ENCODE measurements at regions not wholly inside any gene's neighbourhood (a gene's known extent, or its start where the extent isn't known, plus 50 kb on each side); places are given as distances from the start of the nearest gene placed in this dataset.

GRCh38 chr21:35933466-35933865 lies 126.9 kb downstream of the SETD4 start:
- Mint-ChIP-seq H3K36me3 (ENCODE audit: low read depth) (no peaks in the 10 kb centered on the region), H3K4me3 (no peak overlapping the region), H3K27me3 (ENCODE audit: low read depth) (no peaks in the 10 kb centered on the region), H3K27ac (ENCODE audit: unreplicated experiment) (no peak overlapping the region), H3K4me1 (peaks cover 3% of the 10 kb centered on the region), H3K9me3 (no peaks in the 10 kb centered on the region)
- TF ChIP-seq CTCF (conservative IDR thresholded peaks at IDR 0.05) = no peak
- DNase-seq (ENCODE audit: low read depth, low spot score) = no peak

GRCh38 chr21:35932232-35932911 lies 128.0 kb downstream of the SETD4 start:
- Mint-ChIP-seq H3K36me3 (ENCODE audit: low read depth) (no peaks in the 10 kb centered on the region), H3K27ac (ENCODE audit: unreplicated experiment) (no peak overlapping the region), H3K4me3 (no peak overlapping the region), H3K9me3 (no peaks in the 10 kb centered on the region), H3K4me1 (no peaks in the 10 kb centered on the region), H3K27me3 (ENCODE audit: low read depth) (no peaks in the 10 kb centered on the region)
- no peak for TF ChIP-seq CTCF (conservative IDR thresholded peaks at IDR 0.05)
- no peak for DNase-seq (ENCODE audit: low read depth, low spot score)

- TF ChIP-seq CTCF (conservative IDR thresholded peaks at IDR 0.05) = no peak
- Mint-ChIP-seq H3K27me3 (ENCODE audit: low read depth) (peaks cover 2% of the 10 kb centered on the region), H3K4me1 (peaks cover 4% of the 10 kb centered on the region), H3K4me3 (no peak overlapping the region), H3K27ac (ENCODE audit: unreplicated experiment) (no peak overlapping the region), H3K36me3 (ENCODE audit: low read depth) (no peaks in the 10 kb centered on the region), H3K9me3 (peaks cover 2% of the 10 kb centered on the region)
- no peak for DNase-seq (ENCODE audit: low read depth, low spot score)
These were observed 130.4 kb downstream of the SETD4 start for GRCh38 chr21:35929901-35930300.

- DNase-seq (ENCODE audit: low read depth, low spot score) = no peak
- Mint-ChIP-seq H3K27me3 (ENCODE audit: low read depth) (peaks cover 2% of the 10 kb centered on the region), H3K4me1 (peaks cover 13% of the 10 kb centered on the region), H3K27ac (ENCODE audit: unreplicated experiment) (no peak overlapping the region), H3K9me3 (peaks cover 6% of the 10 kb centered on the region), H3K36me3 (ENCODE audit: low read depth) (no peaks in the 10 kb centered on the region), H3K4me3 (no peak overlapping the region)
- TF ChIP-seq CTCF (conservative IDR thresholded peaks at IDR 0.05) = no peak
These were observed 133.1 kb downstream of the SETD4 start for GRCh38 chr21:35927262-35927661.

GRCh38 chr21:35926003-35926740 lies 134.2 kb downstream of the SETD4 start:
- TF ChIP-seq CTCF (conservative IDR thresholded peaks at IDR 0.05) = no peak
- H3K4me3 Mint-ChIP-seq = no peak overlapping the region
- H3K4me1 Mint-ChIP-seq = peaks cover 16% of the 10 kb centered on the region
- peaks cover 2% of the 10 kb centered on the region for H3K27me3 Mint-ChIP-seq (ENCODE audit: low read depth)
- H3K36me3 Mint-ChIP-seq (ENCODE audit: low read depth) = no peaks in the 10 kb centered on the region
- H3K27ac Mint-ChIP-seq (ENCODE audit: unreplicated experiment) = no peak overlapping the region
- H3K9me3 Mint-ChIP-seq = peaks cover 6% of the 10 kb centered on the region
- DNase-seq (ENCODE audit: low read depth, low spot score) = no peak
